ENCODE measurements at regions not wholly inside any gene's neighbourhood (a gene's known extent, or its start where the extent isn't known, plus 50 kb on each side); places are given as distances from the start of the nearest gene placed in this dataset.
"Not testable (repeated sequence)": the region's sequence is repeated elsewhere in the genome, so short reads cannot be mapped to it uniquely, and the experiment has no call there.

- Histone ChIP-seq H3K27me3 (ENCODE audit: control insufficient read depth, insufficient read depth, low read length) (no peaks in the 10 kb centered on the region), H3K4me3 (ENCODE audit: low read length) (no peak overlapping the region), H3K9me3 (ENCODE audit: control insufficient read depth, insufficient read depth, low read length) (no peaks in the 10 kb centered on the region), H3K27ac (ENCODE audit: low read length) (no peak overlapping the region), H3K36me3 (ENCODE audit: control insufficient read depth, insufficient read depth, low read length) (no peaks in the 10 kb centered on the region), H3K4me1 (ENCODE audit: control insufficient read depth, insufficient read depth, low read length) (no peaks in the 10 kb centered on the region)
- Mint-ChIP-seq H3K36me3 (no peaks in the 10 kb centered on the region), H3K4me1 (no peaks in the 10 kb centered on the region), H3K27ac (no peak overlapping the region), H3K4me3 (no peak overlapping the region), H3K27me3 (ENCODE audit: low read depth in 2 of 2) (no peaks in the 10 kb centered on the region), H3K9me3 (peaks cover 0 to 2% of the 10 kb centered on the region in 2 donors)
- intact Hi-C loops (cut with micrococcal nuclease), result no loop called here
- ATAC-seq (no peak), DNase-seq (no peak)
- WGBS (ENCODE audit: insufficient coverage), result 88% methylated on average over 5 of the region's 5 CpGs
- no peak for TF ChIP-seq CTCF (IDR thresholded peaks at IDR 0.05)
These were observed 324.0 kb upstream of the SETBP1 start for GRCh38 chr18:44356566-44357157.

DNA sequence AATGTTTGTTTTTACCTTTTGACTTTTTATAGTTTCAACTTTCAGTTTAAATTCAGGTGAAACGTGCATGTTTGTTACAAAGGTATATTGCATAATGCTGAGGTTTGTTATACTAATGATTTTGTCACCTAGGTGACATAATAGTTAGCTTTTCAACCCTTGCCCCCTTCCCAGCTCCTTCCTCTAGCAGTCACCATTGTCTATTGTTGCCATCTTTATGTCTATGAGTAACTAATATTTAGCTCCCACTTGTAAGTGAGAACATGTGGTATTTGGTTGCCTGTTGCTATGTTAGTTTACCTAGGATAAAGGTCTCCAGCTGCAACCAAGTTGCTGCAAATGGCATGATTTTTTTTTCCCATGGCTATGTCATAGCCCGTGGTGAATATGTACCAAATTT is 322.3 kb upstream of the SETBP1 start:
- Mint-ChIP-seq H3K4me1 (no peaks in the 10 kb centered on the region), H3K9me3 (peaks cover 0 to 2% of the 10 kb centered on the region in 2 donors), H3K27ac (no peak overlapping the region), H3K27me3 (ENCODE audit: low read depth in 2 of 2) (no peaks in the 10 kb centered on the region), H3K4me3 (no peak overlapping the region), H3K36me3 (no peaks in the 10 kb centered on the region)
- WGBS (ENCODE audit: insufficient coverage), result no CpG with 5 or more reads among the region's 2 CpGs
- TF ChIP-seq CTCF (IDR thresholded peaks at IDR 0.05), result no peak
- intact Hi-C loops (cut with micrococcal nuclease), result no loop called here
- Histone ChIP-seq H3K4me3 (ENCODE audit: low read length) (no peak overlapping the region), H3K9me3 (ENCODE audit: control insufficient read depth, insufficient read depth, low read length) (no peaks in the 10 kb centered on the region), H3K36me3 (ENCODE audit: control insufficient read depth, insufficient read depth, low read length) (no peaks in the 10 kb centered on the region), H3K4me1 (ENCODE audit: control insufficient read depth, insufficient read depth, low read length) (no peaks in the 10 kb centered on the region), H3K27ac (ENCODE audit: low read length) (no peak overlapping the region), H3K27me3 (ENCODE audit: control insufficient read depth, insufficient read depth, low read length) (no peaks in the 10 kb centered on the region)
- DNase-seq (no peak), ATAC-seq (peak in 1 of 3 donors; percentile 34)

GRCh38 chr18:44359741-44360140 is 320.9 kb upstream of the SETBP1 start:
- H3K9me3 Mint-ChIP-seq; H3K4me1 Mint-ChIP-seq; H3K36me3 ChIP-seq (ENCODE audit: control insufficient read depth, insufficient read depth, low read length); H3K4me1 ChIP-seq (ENCODE audit: control insufficient read depth, insufficient read depth, low read length); H3K27ac Mint-ChIP-seq; H3K36me3 Mint-ChIP-seq; DNase-seq; H3K27me3 ChIP-seq (ENCODE audit: control insufficient read depth, insufficient read depth, low read length); H3K27ac ChIP-seq (ENCODE audit: low read length); H3K27me3 Mint-ChIP-seq (ENCODE audit: low read depth in 2 of 2); H3K4me3 ChIP-seq (ENCODE audit: low read length); H3K4me3 Mint-ChIP-seq; ATAC-seq; H3K9me3 ChIP-seq (ENCODE audit: control insufficient read depth, insufficient read depth, low read length): not testable (repeated sequence)
- 100% methylated on average over 1 of the region's 1 CpG for WGBS (ENCODE audit: insufficient coverage)
- intact Hi-C loops (cut with micrococcal nuclease), result loop anchor here (10.0 kb wide), 1 partner anchor 145 kb away; no protein-coding TSS in a partner anchor

DNA sequence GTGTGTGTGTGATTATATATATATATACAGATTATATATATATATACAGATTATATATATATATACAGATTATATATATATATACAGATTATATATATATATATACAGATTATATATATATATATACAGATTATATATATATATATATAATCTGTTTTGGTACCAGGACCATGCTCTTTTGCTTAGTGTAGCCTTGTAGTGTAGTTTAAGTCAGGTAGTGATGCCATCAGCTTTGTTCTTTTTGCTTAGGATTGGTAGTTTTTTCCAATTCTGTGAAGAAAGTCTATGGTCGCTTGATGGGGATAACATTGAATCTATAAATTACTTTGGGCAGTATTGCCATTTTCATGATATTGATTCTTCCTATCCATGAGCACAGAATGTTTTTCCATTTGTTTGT is 318.5 kb upstream of the SETBP1 start:
- H3K27ac Mint-ChIP-seq; DNase-seq; H3K4me1 ChIP-seq (ENCODE audit: control insufficient read depth, insufficient read depth, low read length); H3K9me3 Mint-ChIP-seq; H3K4me1 Mint-ChIP-seq; H3K27me3 ChIP-seq (ENCODE audit: control insufficient read depth, insufficient read depth, low read length); H3K4me3 Mint-ChIP-seq; H3K36me3 ChIP-seq (ENCODE audit: control insufficient read depth, insufficient read depth, low read length); H3K27me3 Mint-ChIP-seq (ENCODE audit: low read depth in 2 of 2); H3K9me3 ChIP-seq (ENCODE audit: control insufficient read depth, insufficient read depth, low read length); H3K4me3 ChIP-seq (ENCODE audit: low read length); H3K36me3 Mint-ChIP-seq; H3K27ac ChIP-seq (ENCODE audit: low read length): not testable (repeated sequence)
- no CpG with 5 or more reads among the region's 1 CpG for WGBS (ENCODE audit: insufficient coverage)
- intact Hi-C loops (cut with micrococcal nuclease), result loop anchor here (10.0 kb wide), 1 partner anchor 143 kb away; no protein-coding TSS in a partner anchor
- peak in 1 of 3 donors; percentile 44 for ATAC-seq

All from natural killer cell (primary cell).